ENCODE measurements at regions not wholly inside any gene's neighbourhood (a gene's known extent, or its start where the extent isn't known, plus 50 kb on each side); places are given as distances from the start of the nearest gene placed in this dataset.
A peak's percentile ranks its signal among the peaks of the same experiment; 100 is the strongest.

DNA sequence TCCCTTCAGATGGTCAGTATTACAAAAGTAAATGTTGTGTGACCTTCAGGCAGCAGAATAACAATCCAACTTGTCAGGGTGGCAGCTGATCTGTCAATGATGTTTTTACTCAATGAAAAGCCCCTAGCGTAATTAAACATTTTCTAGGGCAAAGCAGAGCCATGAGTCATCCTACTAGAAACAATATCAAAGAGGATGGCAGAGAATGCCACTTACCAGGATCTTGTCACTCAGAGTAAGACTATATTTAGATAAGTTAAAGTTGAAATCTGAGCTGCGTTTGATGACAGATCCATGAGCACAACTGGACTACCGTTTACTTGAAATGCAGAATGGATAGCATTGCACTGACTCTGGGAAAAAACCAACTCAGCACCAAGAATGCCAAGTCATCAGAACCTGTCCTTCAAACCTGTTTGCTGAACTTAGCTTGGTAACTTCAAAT lies 612.6 kb upstream of the ACVR2A start:
- ChIA-PET CTCF (interaction anchor here (1.0 kb wide), 2 partner anchors 148 to 187 kb away, joined by 3 read pairs; no protein-coding TSS in a partner anchor), POLR2A (no interaction called here)
- Mint-ChIP-seq H3K27me3 (no peaks in the 10 kb centered on the region), H3K36me3 (no peaks in the 10 kb centered on the region), H3K4me1 (ENCODE audit: low read depth) (peaks cover 11% of the 10 kb centered on the region), H3K4me3 (no peak overlapping the region), H3K27ac (no peak overlapping the region), H3K9me3 (no peaks in the 10 kb centered on the region)
- intact Hi-C loops (cut with micrococcal nuclease), result loop anchor here (5.0 kb wide), 1 partner anchor 100 kb away; no protein-coding TSS in a partner anchor
- DNase-seq, result no peak

DNA sequence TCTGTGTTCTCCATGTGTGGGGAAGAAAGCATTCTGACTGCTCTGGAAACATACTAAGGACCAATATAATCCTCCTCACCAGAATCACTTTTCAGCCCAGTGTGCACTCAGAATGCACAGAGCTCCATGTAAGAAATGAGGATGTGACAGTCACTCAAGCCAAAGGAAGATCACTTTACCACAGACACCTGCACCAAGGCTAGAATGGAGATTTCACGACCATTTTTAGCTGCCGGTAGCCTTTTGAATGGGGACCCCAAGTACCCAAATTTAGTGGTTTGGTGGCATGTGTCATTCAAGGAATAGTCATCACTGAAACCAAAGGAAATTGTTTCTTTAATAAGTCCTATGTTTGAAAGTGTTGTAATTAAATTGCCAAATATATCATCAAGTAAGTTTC lies 613.2 kb upstream of the ACVR2A start:
- Mint-ChIP-seq H3K4me3 (no peak overlapping the region), H3K27me3 (no peaks in the 10 kb centered on the region), H3K27ac (peak overlapping the region; percentile 1), H3K9me3 (no peaks in the 10 kb centered on the region), H3K36me3 (no peaks in the 10 kb centered on the region), H3K4me1 (ENCODE audit: low read depth) (peaks cover 11% of the 10 kb centered on the region)
- CTCF ChIA-PET, result interaction anchor here (1.0 kb wide), 2 partner anchors 147 to 186 kb away, joined by 3 read pairs; no protein-coding TSS in a partner anchor
- peak; percentile 14 for DNase-seq
- POLR2A ChIA-PET, result no interaction called here
- intact Hi-C loops (cut with micrococcal nuclease), result loop anchor here (1.0 to 5.0 kb wide), 2 partner anchors 66 to 101 kb away; no protein-coding TSS in a partner anchor

- intact Hi-C loops (cut with micrococcal nuclease), result loop anchor here (1.0 to 5.0 kb wide), 2 partner anchors 66 to 101 kb away; no protein-coding TSS in a partner anchor
- no peak for DNase-seq
Measured at GRCh38 chr2:147231081-147231480, 613.7 kb upstream of the ACVR2A start.

DNA sequence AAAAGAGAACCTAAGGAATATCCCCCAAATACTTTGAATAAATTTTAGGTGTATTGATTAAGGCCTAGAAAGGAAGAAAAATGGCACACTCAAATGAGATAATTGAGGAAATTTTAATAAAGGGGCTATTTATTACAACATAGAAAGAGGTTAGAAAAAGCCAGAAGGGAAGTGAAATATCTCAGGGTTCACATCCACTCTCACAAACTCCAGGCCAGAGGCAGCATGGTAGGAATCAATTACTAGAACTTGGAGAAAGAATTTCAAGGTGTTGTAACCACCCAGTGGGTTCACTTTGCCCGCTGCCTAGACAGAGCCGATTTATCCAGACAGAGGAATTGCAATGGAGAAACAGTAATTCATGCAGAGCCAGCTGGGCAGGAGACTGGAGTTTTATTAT lies 617.5 kb upstream of the ACVR2A start:
- Mint-ChIP-seq H3K36me3 (no peaks in the 10 kb centered on the region), H3K27ac (no peak overlapping the region), H3K9me3 (no peaks in the 10 kb centered on the region), H3K4me3 (no peak overlapping the region), H3K27me3 (no peaks in the 10 kb centered on the region), H3K4me1 (ENCODE audit: low read depth) (peaks cover 8% of the 10 kb centered on the region)
- POLR2A ChIA-PET, result no interaction called here
- CTCF ChIA-PET, result no interaction called here
- intact Hi-C loops (cut with micrococcal nuclease), result no loop called here
- no peak for DNase-seq

More at GRCh38 chr2:147231081-147231480, 613.7 kb upstream of the ACVR2A start:
- no peaks in the 10 kb centered on the region for H3K36me3 Mint-ChIP-seq
- CTCF ChIA-PET, result interaction anchor here (1.0 kb wide), 1 partner anchor 186 kb away, joined by 3 read pairs; no protein-coding TSS in a partner anchor
- no peaks in the 10 kb centered on the region for H3K9me3 Mint-ChIP-seq
- peaks cover 11% of the 10 kb centered on the region for H3K4me1 Mint-ChIP-seq (ENCODE audit: low read depth)
- POLR2A ChIA-PET, result no interaction called here
- H3K4me3 Mint-ChIP-seq, result no peak overlapping the region
- H3K27ac Mint-ChIP-seq, result peak overlapping the region; percentile 1
- no peaks in the 10 kb centered on the region for H3K27me3 Mint-ChIP-seq

GRCh38 chr2:147224070-147224469 lies 620.8 kb upstream of the ACVR2A start:
- Mint-ChIP-seq H3K4me3 (no peak overlapping the region), H3K9me3 (peaks cover 8% of the 10 kb centered on the region), H3K27me3 (no peaks in the 10 kb centered on the region), H3K27ac (no peak overlapping the region), H3K4me1 (ENCODE audit: low read depth) (no peaks in the 10 kb centered on the region), H3K36me3 (peaks cover 3% of the 10 kb centered on the region)
- intact Hi-C loops (cut with micrococcal nuclease), result no loop called here
- CTCF ChIA-PET, result no interaction called here
- POLR2A ChIA-PET, result no interaction called here
- DNase-seq, result no peak

DNA sequence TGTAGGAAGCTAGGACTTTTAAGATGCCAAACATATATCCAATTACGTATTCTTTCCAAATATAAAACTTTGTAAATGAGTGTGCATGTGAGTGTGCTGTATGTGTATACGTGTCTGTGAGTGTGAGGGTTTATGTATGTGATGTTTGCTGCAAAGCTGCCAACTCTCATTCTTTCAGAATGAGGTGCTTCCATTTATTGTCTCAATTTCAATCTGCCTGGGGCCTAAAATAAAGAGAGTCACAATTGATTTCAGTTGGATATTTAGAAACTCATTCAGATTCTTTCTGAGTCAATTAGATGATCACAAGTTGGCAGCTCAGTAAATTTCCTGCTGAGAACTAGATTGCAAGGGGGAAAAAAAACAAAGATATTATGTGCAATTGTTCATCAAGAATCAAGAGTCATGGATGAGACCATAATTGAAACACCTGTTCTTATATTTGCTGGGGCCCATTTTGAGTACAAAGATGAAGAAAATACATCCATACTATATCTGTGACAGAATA lies 621.2 kb upstream of the ACVR2A start:
- Mint-ChIP-seq H3K27me3 (no peaks in the 10 kb centered on the region), H3K4me1 (ENCODE audit: low read depth) (no peaks in the 10 kb centered on the region), H3K27ac (no peak overlapping the region), H3K36me3 (peaks cover 4% of the 10 kb centered on the region), H3K4me3 (no peak overlapping the region), H3K9me3 (peaks cover 10% of the 10 kb centered on the region)
- intact Hi-C loops (cut with micrococcal nuclease), result loop anchor here (2.0 kb wide), 1 partner anchor 41 kb away; no protein-coding TSS in a partner anchor
- DNase-seq, result no peak
- CTCF ChIA-PET, result no interaction called here
- POLR2A ChIA-PET, result no interaction called here

DNA sequence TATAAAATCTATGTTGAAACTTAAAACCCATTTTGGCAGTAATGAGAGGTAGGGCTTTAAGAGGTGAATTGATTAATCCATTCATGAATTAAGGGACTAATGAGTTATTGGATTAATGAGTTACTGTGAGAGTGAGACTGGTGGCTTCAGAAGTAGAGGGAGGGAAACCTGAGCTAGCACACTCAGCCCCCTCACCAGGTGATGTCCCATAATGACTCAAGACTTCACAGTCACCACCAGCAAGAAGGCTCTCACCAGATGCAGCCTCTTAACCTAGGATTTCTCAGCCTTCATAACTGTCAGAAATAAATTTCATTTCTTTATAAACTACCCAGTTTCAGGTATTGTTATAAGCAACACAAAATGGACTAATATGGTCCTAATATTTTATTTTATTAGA lies 621.7 kb upstream of the ACVR2A start:
- intact Hi-C loops (cut with micrococcal nuclease), result loop anchor here (2.0 kb wide), 1 partner anchor 40 kb away; no protein-coding TSS in a partner anchor

GRCh38 chr2:147222506-147222905 lies 622.3 kb upstream of the ACVR2A start:
- ChIA-PET CTCF (no interaction called here), POLR2A (no interaction called here)
- peaks cover 4% of the 10 kb centered on the region for H3K36me3 Mint-ChIP-seq
- no peak for DNase-seq
- no peak overlapping the region for H3K4me3 Mint-ChIP-seq
- no peaks in the 10 kb centered on the region for H3K27me3 Mint-ChIP-seq
- intact Hi-C loops (cut with micrococcal nuclease), result loop anchor here (2.0 kb wide), 1 partner anchor 40 kb away; no protein-coding TSS in a partner anchor
- peaks cover 13% of the 10 kb centered on the region for H3K9me3 Mint-ChIP-seq
- no peaks in the 10 kb centered on the region for H3K4me1 Mint-ChIP-seq (ENCODE audit: low read depth)
- H3K27ac Mint-ChIP-seq, result no peak overlapping the region

More for the DNA sequence above, 621.7 kb upstream of the ACVR2A start:
- POLR2A ChIA-PET, result no interaction called here
- H3K4me1 Mint-ChIP-seq (ENCODE audit: low read depth), result no peaks in the 10 kb centered on the region
- H3K27ac Mint-ChIP-seq, result no peak overlapping the region
- DNase-seq, result peak; percentile 23
- peaks cover 4% of the 10 kb centered on the region for H3K36me3 Mint-ChIP-seq
- no peak overlapping the region for H3K4me3 Mint-ChIP-seq
- no peaks in the 10 kb centered on the region for H3K27me3 Mint-ChIP-seq
- H3K9me3 Mint-ChIP-seq, result peaks cover 10% of the 10 kb centered on the region
- CTCF ChIA-PET, result no interaction called here

DNA sequence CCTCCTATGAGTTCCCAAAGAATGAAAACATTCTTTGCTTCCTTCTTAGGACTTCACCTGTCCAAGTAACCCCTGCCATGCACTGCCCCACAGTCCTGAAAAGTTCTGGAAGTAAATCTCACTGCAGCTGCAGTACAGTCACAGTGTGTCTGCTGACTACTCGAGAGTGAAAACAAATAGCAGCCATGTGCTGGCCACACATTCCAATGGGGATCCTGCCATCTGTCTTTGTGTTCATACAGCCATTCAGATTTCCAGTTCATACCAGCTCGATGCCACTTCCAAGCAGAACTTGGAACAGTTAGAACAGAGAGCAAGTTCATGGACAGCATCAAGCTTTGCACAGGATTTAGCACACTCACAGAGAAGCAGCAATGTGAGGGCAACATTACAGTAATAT lies 629.9 kb upstream of the ACVR2A start:
- Mint-ChIP-seq H3K36me3 (peaks cover 5% of the 10 kb centered on the region), H3K4me3 (no peak overlapping the region), H3K27ac (no peak overlapping the region), H3K9me3 (peaks cover 16% of the 10 kb centered on the region), H3K4me1 (ENCODE audit: low read depth) (no peaks in the 10 kb centered on the region), H3K27me3 (no peaks in the 10 kb centered on the region)
- no peak for DNase-seq
- ChIA-PET POLR2A (no interaction called here), CTCF (no interaction called here)
- intact Hi-C loops (cut with micrococcal nuclease), result no loop called here

GRCh38 chr2:147211484-147211883 lies 633.3 kb upstream of the ACVR2A start:
- ChIA-PET POLR2A (no interaction called here), CTCF (no interaction called here)
- intact Hi-C loops (cut with micrococcal nuclease), result no loop called here
- DNase-seq, result no peak
- H3K27ac Mint-ChIP-seq, result no peak overlapping the region
- peaks cover 1% of the 10 kb centered on the region for H3K36me3 Mint-ChIP-seq
- H3K27me3 Mint-ChIP-seq, result no peaks in the 10 kb centered on the region
- H3K4me3 Mint-ChIP-seq, result no peak overlapping the region
- H3K9me3 Mint-ChIP-seq, result peaks cover 6% of the 10 kb centered on the region
- H3K4me1 Mint-ChIP-seq (ENCODE audit: low read depth), result no peaks in the 10 kb centered on the region

DNA sequence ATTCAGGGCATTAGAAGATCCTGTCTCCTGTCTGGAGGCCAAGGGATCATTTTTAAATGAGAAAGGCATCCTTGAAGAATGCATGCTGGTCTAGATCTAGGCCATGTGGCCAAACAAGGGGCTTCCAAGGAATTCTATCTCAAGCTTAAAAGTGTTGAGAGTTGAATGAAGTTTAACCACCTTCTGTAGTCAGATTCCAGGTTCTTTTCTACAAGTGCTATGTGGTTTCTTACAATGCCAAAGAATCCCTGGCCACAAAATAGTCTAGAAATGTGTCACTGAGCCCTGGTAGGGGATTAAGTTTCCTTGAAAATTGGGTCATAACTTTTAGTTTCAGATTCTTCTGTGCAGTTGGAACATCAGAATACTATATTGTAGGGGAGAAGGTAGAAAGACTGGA lies 640.7 kb upstream of the ACVR2A start:
- Mint-ChIP-seq H3K4me3 (no peak overlapping the region), H3K27ac (no peak overlapping the region), H3K36me3 (peaks cover 4% of the 10 kb centered on the region), H3K9me3 (peaks cover 17% of the 10 kb centered on the region), H3K27me3 (no peaks in the 10 kb centered on the region), H3K4me1 (ENCODE audit: low read depth) (no peaks in the 10 kb centered on the region)
- POLR2A ChIA-PET, result no interaction called here
- intact Hi-C loops (cut with micrococcal nuclease), result no loop called here
- no peak for DNase-seq
- CTCF ChIA-PET, result no interaction called here

- Mint-ChIP-seq H3K4me1 (ENCODE audit: low read depth) (no peaks in the 10 kb centered on the region), H3K9me3 (no peaks in the 10 kb centered on the region), H3K4me3 (no peak overlapping the region), H3K27ac (no peak overlapping the region), H3K36me3 (no peaks in the 10 kb centered on the region), H3K27me3 (no peaks in the 10 kb centered on the region)
- ChIA-PET CTCF (interaction anchor here (0.6 kb wide), 1 partner anchor 46 kb away, joined by 3 read pairs; no protein-coding TSS in a partner anchor), POLR2A (no interaction called here)
- intact Hi-C loops (cut with micrococcal nuclease), result no loop called here
- DNase-seq, result no peak
Measured at GRCh38 chr2:147198651-147199171, 646.1 kb upstream of the ACVR2A start.
